SIG-M5 treated with dmso at 0.1 percent for 504 hours (cell line): ENCODE measurements at regions not wholly inside any gene's neighbourhood (a gene's known extent, or its start where the extent isn't known, plus 50 kb on each side); places are given as distances from the start of the nearest gene placed in this dataset.

Source experiments
- DNase-seq: peaks from one replicate; lab custom pipeline; 2025; ENCODE audit not compliant: unreplicated experiment; lab: John Stamatoyannopoulos, UW

GRCh38 chr14:101224356-101225156 lies 321.0 kb upstream of the RTL1 start:
- no peak for DNase-seq

GRCh38 chr14:101225157-101226152 lies 321.9 kb upstream of the RTL1 start:
- DNase-seq = no peak

- no peak for DNase-seq
Measured at GRCh38 chr14:101226265-101226602, 322.7 kb upstream of the RTL1 start.

- no peak for DNase-seq
Measured at GRCh38 chr14:101226603-101227425, 323.3 kb upstream of the RTL1 start.

GRCh38 chr14:101227611-101228594 lies 324.4 kb upstream of the RTL1 start:
- no peak for DNase-seq

- DNase-seq = no peak
Measured at GRCh38 chr14:101228949-101229541, 325.5 kb upstream of the RTL1 start.

GRCh38 chr14:101229666-101230065 lies 326.1 kb upstream of the RTL1 start:
- DNase-seq = no peak

- no peak for DNase-seq
Measured at GRCh38 chr14:101230161-101230850, 326.8 kb upstream of the RTL1 start.

- no peak for DNase-seq
Measured at GRCh38 chr14:101230851-101231550, 327.5 kb upstream of the RTL1 start.

GRCh38 chr14:101231828-101232227 lies 328.3 kb upstream of the RTL1 start:
- DNase-seq = no peak

- no peak for DNase-seq
Measured at GRCh38 chr14:101232340-101233020, 328.8 kb upstream of the DIO3 start.

- no peak for DNase-seq
Measured at GRCh38 chr14:101233021-101233366, 328.3 kb upstream of the DIO3 start.

GRCh38 chr14:101233391-101233790 lies 327.9 kb upstream of the DIO3 start:
- DNase-seq = no peak

- no peak for DNase-seq
Measured at GRCh38 chr14:101233808-101234207, 327.5 kb upstream of the DIO3 start.

- DNase-seq = no peak
Measured at GRCh38 chr14:101234244-101234937, 326.9 kb upstream of the DIO3 start.

- DNase-seq = no peak
Measured at GRCh38 chr14:101234999-101235334, 326.3 kb upstream of the DIO3 start.

GRCh38 chr14:101235335-101236103 lies 325.8 kb upstream of the DIO3 start:
- peak; percentile 2 for DNase-seq
